Endothelial cell of umbilical vein (primary cell): ENCODE measurements at regions not wholly inside any gene's neighbourhood (a gene's known extent, or its start where the extent isn't known, plus 50 kb on each side); places are given as distances from the start of the nearest gene placed in this dataset.

Source experiments
- BruUV-seq: library from RNA; stranded (reverse); fragments of 400-500 nt; replicated peaks from 2 replicates; lab custom pipeline; 2021; lab: Mats Ljungman, UMichigan
- CTCF ChIA-PET: fragments of 300-600, 350-600 bp; sonication (Branson Sonifier 250); formaldehyde crosslinking; loops from one replicate; lab custom pipeline; 2021; ENCODE audit warnings: antibody characterized with exemption, inconsistent platforms; lab: Charles Lee
- POLR2A ChIA-PET: fragments of 300-600, 350-600 bp; sonication (Branson Sonifier 250); formaldehyde crosslinking; loops from one replicate; lab custom pipeline; 2021; ENCODE audit warnings: antibody characterized with exemption, inconsistent platforms; lab: Charles Lee
- DNase-seq: peaks from one replicate; pipeline ENCODE4 v3.0.0-alpha.2; 2011; ENCODE audit warnings: low read depth, low spot score
- FAIRE-seq: peaks from 2 replicates; lab custom pipeline; 2011; peaks lifted over from hg19 to GRCh38; lab: Jason Lieb, UNC
- H2AFZ ChIP-seq: 2 replicates; pipeline ENCODE4 v1.6.0; 2012; ENCODE audit warnings: low read depth, low read length, control low read depth, inconsistent platforms
- H3K27ac ChIP-seq: 2 replicates; pipeline ENCODE4 v1.5.1; 2011; ENCODE audit warnings: low read depth, mild to moderate bottlenecking, control low read depth, low read length, moderate library complexity; ENCODE audit not compliant: insufficient read depth
- H3K27me3 ChIP-seq, 2 experiments: 2 replicates each; pipeline versions ENCODE4 v1.6.0 to v1.6.1; 2011; ENCODE audit warnings: low read length in 2 of 2, mixed read lengths in 1 of 2; ENCODE audit not compliant: control insufficient read depth in 2 of 2, insufficient read depth in 2 of 2
- H3K36me3 ChIP-seq, 2 experiments: 2 replicates in 1 of 2; 3 replicates in 1 of 2; pipeline ENCODE4 v1.5.1; 2011; ENCODE audit warnings: low read length in 2 of 2, mild to moderate bottlenecking in 1 of 2, moderate library complexity in 1 of 2; ENCODE audit not compliant: control insufficient read depth in 2 of 2, insufficient read depth in 2 of 2; ENCODE audit errors: extremely low read depth in 1 of 2
- H3K4me1 ChIP-seq: 3 replicates; pipeline ENCODE4 v1.5.1; 2011; ENCODE audit warnings: mild to moderate bottlenecking, low read length; ENCODE audit not compliant: control insufficient read depth, insufficient read depth; ENCODE audit errors: extremely low read depth
- H3K4me2 ChIP-seq: 2 replicates; pipeline ENCODE4 v1.6.1; 2011; ENCODE audit warnings: low read length, control low read depth, mixed read lengths; ENCODE audit not compliant: insufficient read depth
- H3K4me3 ChIP-seq, 3 experiments: fragments of 200-600 bp in 1 of 3; sonication (generic), shearing (Covaris generic) in 1 of 3; replicated peaks in 1 of 3; 2 replicates each; pipeline ENCODE4 v1.5.1; 2011 to 2016; ENCODE audit warnings: control low read depth in 3 of 3, low read length in 3 of 3, mild to moderate bottlenecking in 2 of 3, inconsistent platforms in 1 of 3, low read depth in 1 of 3, moderate library complexity in 1 of 3; ENCODE audit not compliant: insufficient read depth in 1 of 3
- H3K79me2 ChIP-seq: 2 replicates; pipeline ENCODE4 v1.6.0; 2012; ENCODE audit warnings: low read length, inconsistent platforms; ENCODE audit not compliant: control insufficient read depth, insufficient read depth
- H3K9ac ChIP-seq: replicated peaks from 2 replicates; pipeline ENCODE3; 2011; ENCODE audit warnings: low read length, control low read depth; ENCODE audit not compliant: insufficient read depth; ENCODE audit errors: extremely low read depth
- H3K9me1 ChIP-seq: replicated peaks from 3 replicates; pipeline ENCODE4 v1.6.0; 2011; ENCODE audit warnings: mild to moderate bottlenecking, low read length; ENCODE audit not compliant: control insufficient read depth, insufficient read depth; ENCODE audit errors: extremely low read depth
- H3K9me3 ChIP-seq: replicated peaks from 2 replicates; pipeline ENCODE4 v1.5.1; 2012; ENCODE audit warnings: low read length, inconsistent platforms; ENCODE audit not compliant: control insufficient read depth, insufficient read depth
- H4K20me1 ChIP-seq: replicated peaks from 2 replicates; pipeline ENCODE3; 2011; ENCODE audit warnings: mild to moderate bottlenecking, low read length; ENCODE audit not compliant: control insufficient read depth, insufficient read depth; ENCODE audit errors: extremely low read depth
- CTCF ChIP-seq, 2 donors: IDR thresholded peaks; 1 replicate in 1 of 2; 2 replicates in 1 of 2; pipeline ENCODE4 v1.5.1; 2011; ENCODE audit warnings: low read length in 2 of 2, mild to moderate bottlenecking in 2 of 2, moderate library complexity in 2 of 2, control low read depth in 1 of 2, inconsistent platforms in 1 of 2, low read depth in 1 of 2; ENCODE audit not compliant: insufficient read depth in 1 of 2; ENCODE audit errors: extremely low read depth in 1 of 2
- EZH2 ChIP-seq: IDR thresholded peaks from 2 replicates; pipeline ENCODE4 v1.6.1; 2012; ENCODE audit warnings: borderline replicate concordance, low read depth, mild to moderate bottlenecking, moderate library complexity, low read length, inconsistent platforms; ENCODE audit not compliant: severe bottlenecking
- FOS ChIP-seq: IDR thresholded peaks from 2 replicates; pipeline ENCODE4 v1.6.1; 2011; ENCODE audit warnings: mild to moderate bottlenecking, low read length, moderate library complexity, borderline replicate concordance; ENCODE audit not compliant: insufficient read depth
- GATA2 ChIP-seq: IDR thresholded peaks from 2 replicates; pipeline ENCODE4 v1.7.0; 2011; ENCODE audit warnings: low read depth, mild to moderate bottlenecking, moderate library complexity, mixed read lengths, low read length; ENCODE audit not compliant: insufficient read length, insufficient read depth
- JUN ChIP-seq: IDR thresholded peaks from 2 replicates; pipeline ENCODE4 v1.6.1; 2011; ENCODE audit warnings: borderline replicate concordance, low read depth; ENCODE audit not compliant: insufficient read length, insufficient read depth
- MAX ChIP-seq: IDR thresholded peaks from 2 replicates; pipeline ENCODE4 v1.6.1; 2011; ENCODE audit not compliant: insufficient read depth, insufficient read length
- MYC ChIP-seq: IDR thresholded peaks from one replicate; pipeline ENCODE4 v1.6.1; 2011; ENCODE audit warnings: mild to moderate bottlenecking, low read depth, low read length
- POLR2A ChIP-seq: IDR thresholded peaks from 2 replicates; pipeline ENCODE4 v1.6.1; 2012; ENCODE audit warnings: low read depth, mild to moderate bottlenecking, control low read depth, low read length
- POLR2AphosphoS5 ChIP-seq: IDR thresholded peaks from 2 replicates; pipeline ENCODE4 v1.6.1; 2012; ENCODE audit warnings: low read depth, mild to moderate bottlenecking, control low read depth, low read length, moderate library complexity; ENCODE audit not compliant: insufficient read depth
- dilution Hi-C: fragments of 300-500 bp; cut with MboI; formaldehyde crosslinking; loops from one replicate; pipeline ENCODE4 v1.15.0; 2019; ENCODE audit warnings: low sequenced_read_pairs; ENCODE audit not compliant: extremely low pct_ligation_motif_present
- intact Hi-C: fragments of 100-400 bp; cut with micrococcal nuclease; formaldehyde crosslinking; loops from one replicate; pipeline ENCODE4 v1.10.0; 2022

DNA sequence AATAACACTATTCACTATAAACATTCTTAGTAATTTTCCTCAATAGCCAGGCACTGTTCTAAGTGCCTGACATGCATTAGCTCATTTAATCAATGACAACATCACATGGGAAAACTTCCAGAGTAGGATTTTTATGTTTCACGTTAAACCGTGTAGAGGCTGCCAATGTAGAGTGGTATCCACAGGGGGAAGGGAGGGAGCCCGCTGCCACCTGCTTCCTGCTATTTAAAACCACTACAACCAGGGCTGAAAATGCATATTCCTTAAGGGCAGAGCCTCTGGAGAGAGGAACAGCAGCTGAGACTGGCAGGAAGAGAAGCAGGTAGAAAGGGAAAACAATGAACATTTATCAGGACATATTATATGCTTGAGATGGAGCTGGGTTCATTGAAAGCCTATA, 684.3 kb upstream of the AUTS2 start:
- H3K9ac ChIP-seq, result no peak overlapping the region
- no peak overlapping the region for H2AFZ ChIP-seq
- no peaks in the 10 kb centered on the region for H3K27me3 ChIP-seq
- no peaks in the 10 kb centered on the region for H3K36me3 ChIP-seq
- BruUV-seq, result no TSS peak
- no peaks in the 10 kb centered on the region for H3K4me1 ChIP-seq
- no peaks in the 10 kb centered on the region for H3K79me2 ChIP-seq
- FAIRE-seq (no peak), DNase-seq (no peak)
- H3K27ac ChIP-seq, result no peak overlapping the region
- no peak for TF ChIP-seq MYC
- no peak for TF ChIP-seq FOS
- TF ChIP-seq EZH2, result no peak
- no peaks in the 10 kb centered on the region for H3K9me1 ChIP-seq
- ChIA-PET POLR2A (no interaction called here), CTCF (no interaction called here)
- dilution Hi-C loops (no loop called here), intact Hi-C loops (no loop called here)
- no peaks in the 10 kb centered on the region for H4K20me1 ChIP-seq
- H3K4me2 ChIP-seq, result no peak overlapping the region
- H3K9me3 ChIP-seq, result peaks cover 10% of the 10 kb centered on the region
- no peak overlapping the region for H3K4me3 ChIP-seq

DNA sequence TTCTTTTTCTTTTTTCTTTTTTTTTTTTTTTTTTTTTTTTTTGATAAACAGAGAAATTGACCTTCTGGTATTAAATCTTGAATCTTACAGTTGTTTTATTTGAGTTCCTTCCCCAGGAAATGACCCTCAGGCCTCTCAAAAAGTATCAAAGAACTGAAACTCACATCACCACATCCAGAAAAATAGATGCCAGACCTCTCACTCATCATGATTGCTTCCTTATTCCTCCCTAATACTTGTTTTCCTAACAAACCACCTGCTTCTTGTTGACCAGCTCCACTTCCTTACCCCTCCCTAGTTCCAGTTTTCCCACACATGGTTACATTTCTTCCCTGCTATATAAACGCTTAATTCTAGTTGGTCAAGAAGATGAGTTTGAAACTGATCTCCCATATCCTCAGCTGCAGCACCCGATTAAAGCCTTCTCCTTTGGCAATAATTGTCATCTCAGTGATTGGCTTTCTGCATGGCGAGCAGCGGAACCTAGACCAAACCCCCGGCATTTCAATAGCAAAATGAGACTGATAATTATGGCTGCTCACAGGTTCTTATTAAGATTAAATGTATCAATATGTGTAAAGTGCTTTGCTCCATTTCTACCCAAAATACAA, 681.1 kb upstream of the AUTS2 start:
- no peak overlapping the region for H3K9ac ChIP-seq
- H3K4me3 ChIP-seq, result no peak overlapping the region
- H3K27me3 ChIP-seq, result no peaks in the 10 kb centered on the region
- CTCF ChIA-PET, result no interaction called here
- H3K9me1 ChIP-seq, result no peaks in the 10 kb centered on the region
- no peak overlapping the region for H3K4me2 ChIP-seq
- H3K27ac ChIP-seq, result no peak overlapping the region
- TF ChIP-seq EZH2 (no peak), CTCF (IDR thresholded peaks at IDR 0.05; ENCODE audit: extremely low read depth in 1 of 2, insufficient read depth in 1 of 2, low read depth in 1 of 2, low read length in 2 of 2) (no peak), JUN (no peak), FOS (no peak), MAX (no peak), MYC (no peak), POLR2AphosphoS5 (no peak), POLR2A (no peak), GATA2 (no peak)
- H3K4me1 ChIP-seq, result no peaks in the 10 kb centered on the region
- H3K9me3 ChIP-seq, result peaks cover 10% of the 10 kb centered on the region
- no peaks in the 10 kb centered on the region for H3K79me2 ChIP-seq
- dilution Hi-C loops (no loop called here), intact Hi-C loops (no loop called here)
- H3K36me3 ChIP-seq, result no peaks in the 10 kb centered on the region
- no peak for DNase-seq
- POLR2A ChIA-PET, result no interaction called here
- H2AFZ ChIP-seq, result no peak overlapping the region
- BruUV-seq, result no TSS peak
- FAIRE-seq, result no peak
- no peaks in the 10 kb centered on the region for H4K20me1 ChIP-seq
